GM23338 (cell line): ENCODE measurements at regions not wholly inside any gene's neighbourhood (a gene's known extent, or its start where the extent isn't known, plus 50 kb on each side); places are given as distances from the start of the nearest gene placed in this dataset.

Source experiments
- ATAC-seq: fragments of 200-7000 bp; cut with Tn5 transposase; 3 replicates; pipeline ENCODE4 v1.9.1; 2020
- DNase-seq: peaks from one replicate; pipeline ENCODE4 v3.0.0-alpha.2; 2015; ENCODE audit warnings: low spot score
- H2AFZ ChIP-seq: fragments of 200-600 bp; sonication (generic); 2 replicates; pipeline ENCODE4 v1.8.0; 2016; ENCODE audit warnings: antibody characterized with exemption, mild to moderate bottlenecking, moderate library complexity
- H3F3A ChIP-seq: fragments of 200-600 bp; sonication (generic); replicated peaks from 2 replicates; pipeline ENCODE4 v1.8.0; 2017; ENCODE audit warnings: antibody characterized with exemption, mixed run types, low read depth
- H3K27ac ChIP-seq: fragments of 200-600 bp; sonication (generic); 2 replicates; pipeline ENCODE4 v1.6.1; 2016; ENCODE audit warnings: low read depth
- H3K27me3 ChIP-seq: fragments of 200-600 bp; sonication (generic); 2 replicates; pipeline ENCODE4 v1.8.0; 2016; ENCODE audit warnings: mild to moderate bottlenecking, mixed run types, moderate library complexity; ENCODE audit not compliant: insufficient read depth
- H3K36me3 ChIP-seq: fragments of 200-600 bp; sonication (generic); 2 replicates; pipeline ENCODE4 v1.8.0; 2016; ENCODE audit warnings: mild to moderate bottlenecking; ENCODE audit not compliant: insufficient read depth
- H3K4me1 ChIP-seq: fragments of 200-600 bp; sonication (generic); 2 replicates; pipeline ENCODE4 v1.8.0; 2016; ENCODE audit warnings: mild to moderate bottlenecking, moderate library complexity; ENCODE audit not compliant: insufficient read depth
- H3K4me2 ChIP-seq: fragments of 200-600 bp; sonication (generic); 2 replicates; pipeline ENCODE4 v1.7.1; 2017; ENCODE audit warnings: mixed run types
- H3K4me3 ChIP-seq: fragments of 200-600 bp; sonication (generic); 2 replicates; pipeline ENCODE4 v1.6.1; 2016; ENCODE audit warnings: mixed run types
- H3K79me2 ChIP-seq: fragments of 200-600 bp; sonication (generic); replicated peaks from 2 replicates; pipeline ENCODE4 v1.8.0; 2017; ENCODE audit warnings: mild to moderate bottlenecking; ENCODE audit not compliant: insufficient read depth
- H3K9me2 ChIP-seq: fragments of 200-600 bp; sonication (generic); 2 replicates; pipeline ENCODE4 v1.8.0; 2017; ENCODE audit not compliant: insufficient read depth
- H4K20me1 ChIP-seq: fragments of 200-600 bp; sonication (generic); replicated peaks from 2 replicates; pipeline ENCODE4 v1.8.0; 2017; ENCODE audit warnings: mild to moderate bottlenecking; ENCODE audit not compliant: insufficient read depth
- H3K27ac Mint-ChIP-seq: 2 replicates; pipeline ENCODE4 v1.8.0; 2020; ENCODE audit warnings: inconsistent platforms, mild to moderate bottlenecking, moderate library complexity, mixed read lengths
- H3K27me3 Mint-ChIP-seq: 3 replicates; pipeline ENCODE4 v1.8.0; 2022; ENCODE audit warnings: low read depth, mild to moderate bottlenecking, moderate library complexity, mixed read lengths, inconsistent platforms; ENCODE audit not compliant: insufficient read depth, poor library complexity
- H3K36me3 Mint-ChIP-seq: 3 replicates; pipeline ENCODE4 v1.8.0; 2021; ENCODE audit warnings: low read depth, mild to moderate bottlenecking, inconsistent platforms, moderate library complexity, mixed read lengths
- H3K4me1 Mint-ChIP-seq: 3 replicates; pipeline ENCODE4 v1.8.0; 2020; ENCODE audit warnings: mild to moderate bottlenecking, inconsistent platforms, mixed read lengths
- H3K4me3 Mint-ChIP-seq: 3 replicates; pipeline ENCODE4 v1.8.0; 2021; ENCODE audit warnings: moderate library complexity, mild to moderate bottlenecking, inconsistent platforms, mixed read lengths
- H3K9me3 Mint-ChIP-seq: 3 replicates; pipeline ENCODE4 v1.8.0; 2020; ENCODE audit warnings: moderate library complexity, mild to moderate bottlenecking, inconsistent platforms, mixed read lengths
- CREB1 ChIP-seq: fragments of 250-450 bp; sonication (Bioruptor Pico); IDR thresholded peaks from 2 replicates; pipeline ENCODE4 v1.5.0; 2020; ENCODE audit warnings: low read depth, mild to moderate bottlenecking, moderate library complexity
- ETS1 ChIP-seq: IDR thresholded peaks from 2 replicates; pipeline ENCODE4 v1.6.1; 2016; ENCODE audit warnings: antibody characterized with exemption
- EZH2phosphoT487 ChIP-seq: fragments of 200-600 bp; sonication (generic); IDR thresholded peaks from one replicate; pipeline ENCODE4 v1.8.1; 2018; ENCODE audit warnings: antibody characterized with exemption; ENCODE audit not compliant: unreplicated experiment
- JUNB ChIP-seq: IDR thresholded peaks from one replicate; pipeline ENCODE4 v1.6.1; 2016; ENCODE audit warnings: antibody characterized with exemption; ENCODE audit not compliant: unreplicated experiment
- NANOG ChIP-seq: IDR thresholded peaks from 2 replicates; pipeline ENCODE4 v1.6.1; 2016; ENCODE audit warnings: antibody characterized with exemption, borderline replicate concordance
- REST ChIP-seq: IDR thresholded peaks from one replicate; pipeline ENCODE4 v1.6.1; 2018; ENCODE audit warnings: antibody characterized with exemption; ENCODE audit not compliant: unreplicated experiment
- STAT1 ChIP-seq: IDR thresholded peaks from one replicate; pipeline ENCODE4 v1.6.1; 2016; ENCODE audit warnings: antibody characterized with exemption; ENCODE audit not compliant: unreplicated experiment
- ZNF114 ChIP-seq: fragments of 250-450 bp; sonication (Bioruptor Pico); IDR thresholded peaks from 2 replicates; pipeline ENCODE4 v1.5.0; 2020; ENCODE audit warnings: mild to moderate bottlenecking, moderate library complexity
- ZNF331 ChIP-seq: fragments of 250-450 bp; sonication (Bioruptor Pico); IDR thresholded peaks from 2 replicates; pipeline ENCODE4 v1.5.0; 2020; ENCODE audit warnings: low read depth, mild to moderate bottlenecking, moderate library complexity
- ZNF462 ChIP-seq: fragments of 250-450 bp; sonication (Bioruptor Pico); IDR thresholded peaks from 2 replicates; pipeline ENCODE4 v1.5.0; 2020; ENCODE audit warnings: mild to moderate bottlenecking, moderate library complexity
- TF ChIP-seq, protein P1 (sequence below), 2 experiments: fragments of 200-600 bp in 1 of 2; sonication (generic) in 1 of 2; conservative IDR thresholded peaks; 2 replicates each; pipeline versions ENCODE4 v1.5.1 to v1.6.1; 2016 to 2017; ENCODE audit warnings: antibody characterized with exemption in 2 of 2, low read depth in 2 of 2, mild to moderate bottlenecking in 2 of 2, moderate library complexity in 1 of 2

DNA sequence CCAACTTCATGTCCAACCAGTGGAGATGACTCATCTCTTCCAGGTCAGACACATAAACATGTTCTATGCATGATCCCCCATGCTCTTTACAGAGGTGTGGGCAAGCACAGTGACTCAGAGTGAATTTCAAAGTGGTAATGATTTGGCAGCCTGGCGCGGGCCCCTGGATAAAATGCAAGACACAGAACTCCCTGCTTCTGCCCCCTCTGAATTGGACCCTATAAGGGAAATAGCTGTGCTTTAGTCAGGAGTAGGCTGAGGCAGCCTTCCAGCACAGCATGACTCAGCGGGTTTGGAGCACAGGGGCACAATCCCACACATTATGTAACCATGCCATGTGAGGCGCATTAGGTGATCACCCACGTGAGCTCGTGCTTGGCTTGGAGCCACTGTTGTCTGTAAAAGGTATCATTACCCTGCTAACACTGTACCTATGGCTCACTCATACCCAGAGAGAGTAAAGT is 127.4 kb downstream of the C6orf118 start (continued):
- TF ChIP-seq NANOG (no peak), CREB1 (CRISPR knock-in tag) (no peak), REST (no peak), JUNB (no peak), ZNF331 (CRISPR knock-in tag) (no peak), ETS1 (no peak), ZNF114 (CRISPR knock-in tag) (no peak), EZH2phosphoT487 (no peak), STAT1 (no peak)

GRCh38 chr6:165178056-165178455 is 131.3 kb downstream of the C6orf118 start:
- no peak overlapping the region for H3K4me2 ChIP-seq
- no peaks in the 10 kb centered on the region for H3K4me1 Mint-ChIP-seq
- no peak overlapping the region for H3K27ac ChIP-seq
- H3K27me3 Mint-ChIP-seq = peaks cover 2% of the 10 kb centered on the region
- no peak overlapping the region for H2AFZ ChIP-seq
- H3F3A ChIP-seq = no peaks in the 10 kb centered on the region
- no peak overlapping the region for H3K4me3 ChIP-seq
- no peaks in the 10 kb centered on the region for H3K79me2 ChIP-seq
- H3K4me3 Mint-ChIP-seq = no peak overlapping the region
- no peaks in the 10 kb centered on the region for H3K9me2 ChIP-seq
- no peak overlapping the region for H3K27ac Mint-ChIP-seq
- no peaks in the 10 kb centered on the region; the same call in 1 of the 2 replicates for H3K36me3 ChIP-seq
- H4K20me1 ChIP-seq = no peaks in the 10 kb centered on the region
- no peaks in the 10 kb centered on the region for H3K4me1 ChIP-seq
- peaks cover 37% of the 10 kb centered on the region for H3K9me3 Mint-ChIP-seq
- H3K27me3 ChIP-seq = no peaks in the 10 kb centered on the region
- no peak for ATAC-seq
- no peak for DNase-seq
- peaks cover 7% of the 10 kb centered on the region; the same call in 2 of the 3 replicates for H3K36me3 Mint-ChIP-seq
- no peak for TF ChIP-seq ZNF462 (CRISPR knock-in tag)
- TF ChIP-seq, protein P1, sequence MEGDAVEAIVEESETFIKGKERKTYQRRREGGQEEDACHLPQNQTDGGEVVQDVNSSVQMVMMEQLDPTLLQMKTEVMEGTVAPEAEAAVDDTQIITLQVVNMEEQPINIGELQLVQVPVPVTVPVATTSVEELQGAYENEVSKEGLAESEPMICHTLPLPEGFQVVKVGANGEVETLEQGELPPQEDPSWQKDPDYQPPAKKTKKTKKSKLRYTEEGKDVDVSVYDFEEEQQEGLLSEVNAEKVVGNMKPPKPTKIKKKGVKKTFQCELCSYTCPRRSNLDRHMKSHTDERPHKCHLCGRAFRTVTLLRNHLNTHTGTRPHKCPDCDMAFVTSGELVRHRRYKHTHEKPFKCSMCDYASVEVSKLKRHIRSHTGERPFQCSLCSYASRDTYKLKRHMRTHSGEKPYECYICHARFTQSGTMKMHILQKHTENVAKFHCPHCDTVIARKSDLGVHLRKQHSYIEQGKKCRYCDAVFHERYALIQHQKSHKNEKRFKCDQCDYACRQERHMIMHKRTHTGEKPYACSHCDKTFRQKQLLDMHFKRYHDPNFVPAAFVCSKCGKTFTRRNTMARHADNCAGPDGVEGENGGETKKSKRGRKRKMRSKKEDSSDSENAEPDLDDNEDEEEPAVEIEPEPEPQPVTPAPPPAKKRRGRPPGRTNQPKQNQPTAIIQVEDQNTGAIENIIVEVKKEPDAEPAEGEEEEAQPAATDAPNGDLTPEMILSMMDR (conservative IDR thresholded peaks at IDR 0.05; ENCODE audit: low read depth in 2 of 2) = no peak
- TF ChIP-seq STAT1 = no peak
